Neural progenitor cell (in vitro differentiated cells): ENCODE measurements at regions not wholly inside any gene's neighbourhood (a gene's known extent, or its start where the extent isn't known, plus 50 kb on each side); places are given as distances from the start of the nearest gene placed in this dataset.

Experiments used
- DNase-seq: peaks from one replicate; pipeline ENCODE4 v3.0.0-alpha.2; 2016; ENCODE audit warnings: low spot score
- H2AFZ ChIP-seq: fragments of 200-600 bp; sonication (generic); replicated peaks from 2 replicates; pipeline ENCODE4 v1.6.1; 2016; ENCODE audit warnings: antibody characterized with exemption
- H3F3A ChIP-seq: fragments of 200-600 bp; sonication (generic); 2 replicates; pipeline ENCODE4 v1.6.1; 2016; ENCODE audit warnings: antibody characterized with exemption, low read depth
- H3K27ac ChIP-seq: fragments of 200-600 bp; sonication (generic); 2 replicates; pipeline ENCODE4 v1.5.1; 2016; ENCODE audit warnings: mild to moderate bottlenecking
- H3K27me3 ChIP-seq: fragments of 200-600 bp; sonication (generic); 2 replicates; pipeline ENCODE4 v1.6.1; 2016; ENCODE audit warnings: mild to moderate bottlenecking, moderate library complexity
- H3K36me3 ChIP-seq: fragments of 200-600 bp; sonication (generic); 2 replicates; pipeline ENCODE4 v1.5.1; 2016
- H3K4me1 ChIP-seq: fragments of 200-600 bp; sonication (generic); 2 replicates; pipeline ENCODE4 v1.6.1; 2016; ENCODE audit warnings: mixed run types
- H3K4me2 ChIP-seq: fragments of 200-600 bp; sonication (generic); 2 replicates; pipeline ENCODE4 v1.6.1; 2016
- H3K4me3 ChIP-seq: fragments of 200-600 bp; sonication (generic); 2 replicates; pipeline ENCODE4 v1.5.1; 2016
- H3K79me2 ChIP-seq: fragments of 200-600 bp; sonication (generic); 2 replicates; pipeline ENCODE4 v1.6.1; 2016; ENCODE audit warnings: low read depth
- H3K9ac ChIP-seq: fragments of 200-600 bp; sonication (generic); 2 replicates; pipeline ENCODE4 v1.6.1; 2016
- H3K9me3 ChIP-seq: fragments of 200-600 bp; sonication (generic); 2 replicates; pipeline ENCODE4 v1.5.1; 2016; ENCODE audit warnings: low read depth
- H4K20me1 ChIP-seq: fragments of 200-600 bp; sonication (generic); 2 replicates; pipeline ENCODE4 v1.6.1; 2016; ENCODE audit warnings: low read depth
- H3K27ac Mint-ChIP-seq: 3 replicates; pipeline ENCODE4 v1.8.0; 2021; ENCODE audit warnings: mixed read lengths
- H3K27me3 Mint-ChIP-seq: 2 replicates; pipeline ENCODE4 v1.8.0; 2022; ENCODE audit warnings: low read depth, mild to moderate bottlenecking, inconsistent platforms, moderate library complexity, mixed read lengths; ENCODE audit not compliant: insufficient read depth
- H3K36me3 Mint-ChIP-seq: 3 replicates; pipeline ENCODE4 v1.8.0; 2021; ENCODE audit warnings: mixed read lengths
- H3K4me1 Mint-ChIP-seq: 3 replicates; pipeline ENCODE4 v1.8.0; 2021; ENCODE audit warnings: mixed read lengths
- H3K4me3 Mint-ChIP-seq: 3 replicates; pipeline ENCODE4 v1.8.0; 2021; ENCODE audit warnings: mild to moderate bottlenecking, moderate library complexity, mixed read lengths
- H3K9me3 Mint-ChIP-seq: 3 replicates; pipeline ENCODE4 v1.8.0; 2020; ENCODE audit warnings: mixed read lengths
- CTCF ChIP-seq: fragments of 200-600 bp; sonication (generic); IDR thresholded peaks from 2 replicates; pipeline ENCODE4 v1.5.1; 2017; ENCODE audit warnings: antibody characterized with exemption, mild to moderate bottlenecking
- EZH2 ChIP-seq: fragments of 200-600 bp; sonication (generic); IDR thresholded peaks from 2 replicates; pipeline ENCODE4 v1.6.1; 2017; ENCODE audit warnings: antibody characterized with exemption, mild to moderate bottlenecking, moderate library complexity
- EZH2phosphoT487 ChIP-seq: fragments of 200-600 bp; sonication (generic); IDR thresholded peaks from 2 replicates; pipeline ENCODE4 v1.6.1; 2017; ENCODE audit warnings: antibody characterized with exemption

- H3K79me2 ChIP-seq: no peaks in the 10 kb centered on the region
- H3K9me3 ChIP-seq: no peaks in the 10 kb centered on the region
- H3K4me3 ChIP-seq: no peak overlapping the region
- H3K4me2 ChIP-seq: no peak overlapping the region
- Mint-ChIP-seq H3K36me3 (no peaks in the 10 kb centered on the region), H3K4me3 (no peak overlapping the region), H3K4me1 (peaks cover 4% of the 10 kb centered on the region), H3K27ac (no peak overlapping the region), H3K27me3 (peaks cover 2% of the 10 kb centered on the region), H3K9me3 (peaks cover 4% of the 10 kb centered on the region)
- no peaks in the 10 kb centered on the region for H3K4me1 ChIP-seq
- H3K9ac ChIP-seq: no peak overlapping the region
- TF ChIP-seq CTCF (no peak), EZH2phosphoT487 (no peak), EZH2 (no peak)
- H2AFZ ChIP-seq: no peak overlapping the region
- H4K20me1 ChIP-seq: no peaks in the 10 kb centered on the region
- DNase-seq: no peak
- H3K36me3 ChIP-seq: no peaks in the 10 kb centered on the region
- H3K27me3 ChIP-seq: no peaks in the 10 kb centered on the region
- no peaks in the 10 kb centered on the region for H3F3A ChIP-seq
- no peak overlapping the region for H3K27ac ChIP-seq
Measured at GRCh38 chr7:12069757-12070156, 141.3 kb upstream of the TMEM106B start.

GRCh38 chr7:12074889-12075288, 136.2 kb upstream of the TMEM106B start:
- Histone ChIP-seq H3K9me3 (no peaks in the 10 kb centered on the region), H3K4me3 (no peak overlapping the region), H4K20me1 (no peaks in the 10 kb centered on the region), H3K4me2 (no peak overlapping the region), H3K4me1 (no peaks in the 10 kb centered on the region), H3K27ac (no peak overlapping the region), H3K27me3 (no peaks in the 10 kb centered on the region), H3K79me2 (no peaks in the 10 kb centered on the region), H3K9ac (no peak overlapping the region), H2AFZ (no peak overlapping the region), H3K36me3 (no peaks in the 10 kb centered on the region), H3F3A (no peaks in the 10 kb centered on the region)
- H3K27me3 Mint-ChIP-seq: peaks cover 2% of the 10 kb centered on the region
- H3K4me3 Mint-ChIP-seq: no peak overlapping the region
- DNase-seq: no peak
- no peaks in the 10 kb centered on the region for H3K36me3 Mint-ChIP-seq
- no peak overlapping the region for H3K27ac Mint-ChIP-seq
- no peak for TF ChIP-seq EZH2
- no peak for TF ChIP-seq CTCF
- no peak for TF ChIP-seq EZH2phosphoT487
- H3K4me1 Mint-ChIP-seq: no peaks in the 10 kb centered on the region
- peaks cover 15% of the 10 kb centered on the region for H3K9me3 Mint-ChIP-seq

- Histone ChIP-seq H3K36me3 (no peaks in the 10 kb centered on the region), H3K4me2 (no peak overlapping the region), H3K27ac (no peak overlapping the region), H3K27me3 (no peaks in the 10 kb centered on the region), H3F3A (no peaks in the 10 kb centered on the region), H2AFZ (peak overlapping the region; percentile 17), H3K79me2 (no peaks in the 10 kb centered on the region), H3K9ac (no peak overlapping the region), H4K20me1 (no peaks in the 10 kb centered on the region), H3K9me3 (no peaks in the 10 kb centered on the region), H3K4me3 (no peak overlapping the region), H3K4me1 (no peaks in the 10 kb centered on the region)
- Mint-ChIP-seq H3K9me3 (peaks cover 9% of the 10 kb centered on the region), H3K27me3 (no peaks in the 10 kb centered on the region), H3K27ac (no peak overlapping the region), H3K36me3 (no peaks in the 10 kb centered on the region), H3K4me3 (no peak overlapping the region), H3K4me1 (no peaks in the 10 kb centered on the region)
- no peak for DNase-seq
- TF ChIP-seq EZH2: no peak
- TF ChIP-seq EZH2phosphoT487: no peak
- TF ChIP-seq CTCF: no peak
Measured at GRCh38 chr7:12080006-12080405, 131.1 kb upstream of the TMEM106B start.

- no peak overlapping the region for H3K27ac Mint-ChIP-seq
- no peaks in the 10 kb centered on the region for H3K36me3 Mint-ChIP-seq
- no peak overlapping the region for H3K9ac ChIP-seq
- no peaks in the 10 kb centered on the region for H4K20me1 ChIP-seq
- no peaks in the 10 kb centered on the region for H3K79me2 ChIP-seq
- H3K27ac ChIP-seq: no peak overlapping the region
- TF ChIP-seq EZH2 (no peak), EZH2phosphoT487 (no peak), CTCF (no peak)
- no peaks in the 10 kb centered on the region for H3K36me3 ChIP-seq
- H3K27me3 ChIP-seq: no peaks in the 10 kb centered on the region
- no peak for DNase-seq
- no peaks in the 10 kb centered on the region for H3K27me3 Mint-ChIP-seq
- no peak overlapping the region for H3K4me3 Mint-ChIP-seq
- no peak overlapping the region for H3K4me2 ChIP-seq
- H3K4me1 ChIP-seq: no peaks in the 10 kb centered on the region
- H3K4me1 Mint-ChIP-seq: no peaks in the 10 kb centered on the region
- no peak overlapping the region for H3K4me3 ChIP-seq
- H3K9me3 Mint-ChIP-seq: no peaks in the 10 kb centered on the region
- no peak overlapping the region for H2AFZ ChIP-seq
- H3K9me3 ChIP-seq: no peaks in the 10 kb centered on the region
- H3F3A ChIP-seq: no peaks in the 10 kb centered on the region
Measured at GRCh38 chr7:12085516-12085915, 125.6 kb upstream of the TMEM106B start.
